ENCODE measurements at regions not wholly inside any gene's neighbourhood (a gene's known extent, or its start where the extent isn't known, plus 50 kb on each side); places are given as distances from the start of the nearest gene placed in this dataset.
A peak's percentile ranks its signal among the peaks of the same experiment; 100 is the strongest.

GRCh38 chr3:64440498-64440897 is 215.2 kb upstream of the PRICKLE2 start:
- H4K20me1 ChIP-seq (ENCODE audit: low read depth) = no peaks in the 10 kb centered on the region
- H3K4me1 Mint-ChIP-seq = peaks cover 59% of the 10 kb centered on the region
- peaks cover 2% of the 10 kb centered on the region for H3K36me3 Mint-ChIP-seq
- H3K9me3 ChIP-seq (ENCODE audit: low read depth) = no peaks in the 10 kb centered on the region
- no peak overlapping the region for H3K4me3 Mint-ChIP-seq
- no peak for TF ChIP-seq CTCF (IDR thresholded peaks at IDR 0.05)
- TF ChIP-seq EZH2 (IDR thresholded peaks at IDR 0.05) = no peak
- no peak for TF ChIP-seq EZH2phosphoT487 (IDR thresholded peaks at IDR 0.05)
- H3K27ac ChIP-seq = no peak overlapping the region
- no peak overlapping the region for H3K27ac Mint-ChIP-seq
- no peak overlapping the region for H2AFZ ChIP-seq (replicated peaks)
- no peaks in the 10 kb centered on the region for H3K36me3 ChIP-seq
- H3K9ac ChIP-seq = no peak overlapping the region
- H3K4me3 ChIP-seq = no peak overlapping the region
- peaks cover 16% of the 10 kb centered on the region for H3K27me3 ChIP-seq
- no peak for DNase-seq (ENCODE audit: low spot score)
- peaks cover 3% of the 10 kb centered on the region for H3K9me3 Mint-ChIP-seq
- peaks cover 10% of the 10 kb centered on the region for H3F3A ChIP-seq (ENCODE audit: low read depth)
- peaks cover 9% of the 10 kb centered on the region for H3K4me1 ChIP-seq
- H3K79me2 ChIP-seq (ENCODE audit: low read depth) = no peaks in the 10 kb centered on the region
- no peak overlapping the region for H3K4me2 ChIP-seq
- peaks cover 5% of the 10 kb centered on the region for H3K27me3 Mint-ChIP-seq (ENCODE audit: insufficient read depth, low read depth)

GRCh38 chr3:64438812-64439211 is 213.5 kb upstream of the PRICKLE2 start:
- Histone ChIP-seq H3K27me3 (peaks cover 2% of the 10 kb centered on the region), H3K36me3 (no peaks in the 10 kb centered on the region), H3K4me2 (peak overlapping the region; percentile 2), H3F3A (ENCODE audit: low read depth) (peaks cover 10% of the 10 kb centered on the region), H3K4me3 (no peak overlapping the region), H3K79me2 (ENCODE audit: low read depth) (no peaks in the 10 kb centered on the region), H4K20me1 (ENCODE audit: low read depth) (no peaks in the 10 kb centered on the region), H3K27ac (no peak overlapping the region), H3K9me3 (ENCODE audit: low read depth) (no peaks in the 10 kb centered on the region), H3K4me1 (peaks cover 9% of the 10 kb centered on the region), H3K9ac (no peak overlapping the region), H2AFZ (replicated peaks) (no peak overlapping the region)
- Mint-ChIP-seq H3K4me3 (peak overlapping the region; percentile 39), H3K4me1 (peaks cover 54% of the 10 kb centered on the region), H3K27me3 (ENCODE audit: insufficient read depth, low read depth) (peaks cover under 1% of the 10 kb centered on the region), H3K27ac (peak overlapping the region; percentile 48), H3K36me3 (peaks cover 8% of the 10 kb centered on the region), H3K9me3 (peaks cover 8% of the 10 kb centered on the region)
- no peak for TF ChIP-seq EZH2phosphoT487 (IDR thresholded peaks at IDR 0.05)
- TF ChIP-seq EZH2 (IDR thresholded peaks at IDR 0.05) = no peak
- TF ChIP-seq CTCF (IDR thresholded peaks at IDR 0.05) = no peak
- peak; percentile 46 for DNase-seq (ENCODE audit: low spot score)

- Histone ChIP-seq H3K27ac (no peak overlapping the region), H3K4me3 (no peak overlapping the region), H3K4me2 (no peak overlapping the region), H2AFZ (replicated peaks) (no peak overlapping the region), H3F3A (ENCODE audit: low read depth) (peaks cover 10% of the 10 kb centered on the region), H3K4me1 (peaks cover 9% of the 10 kb centered on the region), H3K79me2 (ENCODE audit: low read depth) (no peaks in the 10 kb centered on the region), H3K27me3 (no peaks in the 10 kb centered on the region), H3K36me3 (no peaks in the 10 kb centered on the region), H3K9ac (no peak overlapping the region), H3K9me3 (ENCODE audit: low read depth) (no peaks in the 10 kb centered on the region), H4K20me1 (ENCODE audit: low read depth) (no peaks in the 10 kb centered on the region)
- Mint-ChIP-seq H3K27ac (no peak overlapping the region), H3K27me3 (ENCODE audit: insufficient read depth, low read depth) (no peaks in the 10 kb centered on the region), H3K4me3 (no peak overlapping the region), H3K9me3 (peaks cover 10% of the 10 kb centered on the region), H3K4me1 (peaks cover 46% of the 10 kb centered on the region), H3K36me3 (peaks cover 8% of the 10 kb centered on the region)
- TF ChIP-seq EZH2 (IDR thresholded peaks at IDR 0.05) = no peak
- no peak for TF ChIP-seq EZH2phosphoT487 (IDR thresholded peaks at IDR 0.05)
- TF ChIP-seq CTCF (IDR thresholded peaks at IDR 0.05) = no peak
- no peak for DNase-seq (ENCODE audit: low spot score)
These were observed 212.8 kb upstream of the PRICKLE2 start for GRCh38 chr3:64438066-64438465.
